Esophagus (tissue), 2 donors: ENCODE measurements at regions not wholly inside any gene's neighbourhood (a gene's known extent, or its start where the extent isn't known, plus 50 kb on each side); places are given as distances from the start of the nearest gene placed in this dataset.
A peak's percentile ranks its signal among the peaks of the same experiment; 100 is the strongest.

ENCODE experiments used
- H3K27ac ChIP-seq, 2 donors: one replicate each; pipeline ENCODE4 v1.5.1; 2013; ENCODE audit warnings: low read depth in 2 of 2, mild to moderate bottlenecking in 2 of 2, inconsistent platforms in 1 of 2, low read length in 1 of 2, moderate library complexity in 1 of 2
- H3K27me3 ChIP-seq, 2 donors: one replicate each; pipeline ENCODE4 v1.6.1; 2013; ENCODE audit warnings: low read length in 2 of 2, control low read depth in 1 of 2, mild to moderate bottlenecking in 1 of 2; ENCODE audit not compliant: insufficient read depth in 2 of 2, control insufficient read depth in 1 of 2
- H3K36me3 ChIP-seq, 2 donors: one replicate each; pipeline ENCODE4 v1.6.1; 2013; ENCODE audit warnings: low read length in 1 of 2; ENCODE audit not compliant: control insufficient read depth in 2 of 2, insufficient read depth in 2 of 2
- H3K4me1 ChIP-seq, 2 donors: one replicate each; pipeline ENCODE4 v1.6.1; 2013; ENCODE audit warnings: low read length in 1 of 2; ENCODE audit not compliant: control insufficient read depth in 2 of 2, insufficient read depth in 2 of 2
- H3K4me3 ChIP-seq, 2 donors: one replicate each; pipeline ENCODE4 v1.5.1; 2013; ENCODE audit warnings: low read length in 2 of 2, mild to moderate bottlenecking in 2 of 2, low read depth in 1 of 2, moderate library complexity in 1 of 2
- H3K9me3 ChIP-seq, 2 donors: one replicate each; pipeline ENCODE4 v1.6.1; 2013; ENCODE audit warnings: mild to moderate bottlenecking in 2 of 2, low read depth in 1 of 2, low read length in 1 of 2, moderate library complexity in 1 of 2; ENCODE audit not compliant: control insufficient read depth in 2 of 2, insufficient read depth in 1 of 2
- WGBS, 2 donors: extraction: QIAGEN DNeasy Blood & Tissue Kit; methylation state at CpG; one replicate each; pipeline ENCODE4 v1.1.7; 2013; 5-methylcytosine and 5-hydroxymethylcytosine counted together
- donor health status: healthy with polysubstance abuse.
- donor health status: Bipolar disorder and iron deficiency.

GRCh38 chr7:12761111-12761510, 73.7 kb downstream of the ARL4A start:
- WGBS, 2 donors: 90 to 91% methylated on average over 4 of the region's 4 CpGs
- H3K4me1 ChIP-seq: no peaks in the 10 kb centered on the region
- H3K4me3 ChIP-seq: no peak overlapping the region
- H3K9me3 ChIP-seq: no peaks in the 10 kb centered on the region
- no peak overlapping the region for H3K27ac ChIP-seq
- no peaks in the 10 kb centered on the region for H3K27me3 ChIP-seq
- no peaks in the 10 kb centered on the region for H3K36me3 ChIP-seq

DNA sequence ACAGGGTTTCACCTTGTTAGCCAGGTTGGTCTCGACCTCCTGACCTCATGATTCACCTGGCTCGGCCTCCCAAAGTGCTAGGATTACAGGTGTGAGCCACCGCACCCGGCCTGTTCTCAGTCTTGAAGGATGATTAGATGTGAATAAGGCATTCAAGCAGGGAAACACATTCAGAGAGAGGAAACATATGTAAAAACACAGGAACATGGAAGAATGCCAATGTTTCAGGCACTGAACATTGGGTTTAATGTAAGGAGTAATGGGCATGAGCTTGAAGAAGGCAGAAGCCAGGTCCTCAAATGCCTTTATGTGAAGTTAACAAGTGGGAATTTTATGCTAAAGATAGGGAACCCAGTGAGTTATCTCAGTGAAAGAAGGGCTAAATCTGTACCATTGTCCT, 74.3 kb downstream of the ARL4A start:
- Histone ChIP-seq H3K27ac (no peak overlapping the region), H3K36me3 (no peaks in the 10 kb centered on the region), H3K4me1 (no peaks in the 10 kb centered on the region), H3K9me3 (no peaks in the 10 kb centered on the region), H3K4me3 (no peak overlapping the region), H3K27me3 (no peaks in the 10 kb centered on the region)
- 79 to 82% methylated on average over 4 of the region's 4 CpGs for WGBS, 2 donors

GRCh38 chr7:12764458-12764891, 77.0 kb downstream of the ARL4A start:
- Histone ChIP-seq H3K9me3 (no peaks in the 10 kb centered on the region), H3K27me3 (no peaks in the 10 kb centered on the region), H3K27ac (no peak overlapping the region), H3K4me1 (no peaks in the 10 kb centered on the region), H3K4me3 (no peak overlapping the region), H3K36me3 (no peaks in the 10 kb centered on the region)
- 41 to 55% methylated on average over 2 of the region's 2 CpGs for WGBS, 2 donors

GRCh38 chr7:12765431-12766100, 78.1 kb downstream of the ARL4A start:
- Histone ChIP-seq H3K4me1 (no peaks in the 10 kb centered on the region), H3K27me3 (no peaks in the 10 kb centered on the region), H3K9me3 (no peaks in the 10 kb centered on the region), H3K4me3 (no peak overlapping the region), H3K27ac (no peak overlapping the region), H3K36me3 (no peaks in the 10 kb centered on the region)
- WGBS, 2 donors: 72 to 76% methylated on average over 2 of the region's 2 CpGs

- Histone ChIP-seq H3K36me3 (no peaks in the 10 kb centered on the region), H3K4me3 (no peak overlapping the region), H3K4me1 (peaks cover 0 to 1% of the 10 kb centered on the region in 2 donors), H3K9me3 (no peaks in the 10 kb centered on the region), H3K27ac (no peak overlapping the region), H3K27me3 (no peaks in the 10 kb centered on the region)
Measured at GRCh38 chr7:12766416-12766815, 79.0 kb downstream of the ARL4A start.

DNA sequence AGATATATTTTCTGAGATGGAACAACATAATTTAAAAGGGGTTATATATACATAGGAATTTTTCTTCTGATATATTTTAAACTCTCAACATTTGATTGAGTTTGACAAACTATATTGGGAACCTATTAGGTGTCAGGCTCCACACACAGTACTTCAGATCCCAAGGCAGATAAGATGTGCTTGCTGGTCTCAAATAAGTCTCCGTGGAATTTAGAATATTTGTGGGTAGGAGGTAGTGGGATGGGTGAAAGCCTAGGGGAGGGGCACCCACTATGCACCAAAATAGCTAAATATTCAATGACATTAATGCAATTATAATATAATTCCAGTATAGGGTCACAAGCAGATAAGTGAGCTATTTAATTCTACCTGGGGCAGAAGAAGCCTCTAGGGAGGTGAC, 81.5 kb downstream of the ARL4A start:
- no peak overlapping the region for H3K27ac ChIP-seq
- H3K4me1 ChIP-seq: peaks cover 0 to 2% of the 10 kb centered on the region in 2 donors
- no peaks in the 10 kb centered on the region for H3K36me3 ChIP-seq
- WGBS, 2 donors: 67 to 77% methylated on average over 1 of the region's 1 CpG
- H3K4me3 ChIP-seq: no peak overlapping the region
- H3K9me3 ChIP-seq: no peaks in the 10 kb centered on the region
- no peaks in the 10 kb centered on the region for H3K27me3 ChIP-seq

- 86 to 92% methylated on average over 1 of the region's 1 CpG for WGBS, 2 donors
- Histone ChIP-seq H3K4me1 (peaks cover 0 to 2% of the 10 kb centered on the region in 2 donors), H3K27me3 (no peaks in the 10 kb centered on the region), H3K4me3 (no peak overlapping the region), H3K9me3 (no peaks in the 10 kb centered on the region), H3K27ac (no peak overlapping the region), H3K36me3 (no peaks in the 10 kb centered on the region)
Measured at GRCh38 chr7:12769444-12769843, 82.0 kb downstream of the ARL4A start.

- Histone ChIP-seq H3K36me3 (no peaks in the 10 kb centered on the region), H3K4me3 (no peak overlapping the region), H3K27ac (no peak overlapping the region), H3K9me3 (no peaks in the 10 kb centered on the region), H3K27me3 (no peaks in the 10 kb centered on the region), H3K4me1 (peaks cover 0 to 2% of the 10 kb centered on the region in 2 donors)
- WGBS, 2 donors: 16 to 22% methylated on average over 3 of the region's 3 CpGs
Measured at GRCh38 chr7:12770227-12770975, 83.0 kb downstream of the ARL4A start.

- no peaks in the 10 kb centered on the region for H3K9me3 ChIP-seq
- no peaks in the 10 kb centered on the region for H3K27me3 ChIP-seq
- peaks cover 0 to 2% of the 10 kb centered on the region in 2 donors for H3K4me1 ChIP-seq
- WGBS, 2 donors: 8 to 13% methylated on average over 7 of the region's 7 CpGs
- peak overlapping the region in 1 of 2 donors; percentile 40 for H3K27ac ChIP-seq
- no peak overlapping the region for H3K4me3 ChIP-seq
- no peaks in the 10 kb centered on the region for H3K36me3 ChIP-seq
Measured at GRCh38 chr7:12771378-12771877, 84.0 kb downstream of the ARL4A start.
